ENCODE measurements at regions not wholly inside any gene's neighbourhood (a gene's known extent, or its start where the extent isn't known, plus 50 kb on each side); places are given as distances from the start of the nearest gene placed in this dataset.

DNA sequence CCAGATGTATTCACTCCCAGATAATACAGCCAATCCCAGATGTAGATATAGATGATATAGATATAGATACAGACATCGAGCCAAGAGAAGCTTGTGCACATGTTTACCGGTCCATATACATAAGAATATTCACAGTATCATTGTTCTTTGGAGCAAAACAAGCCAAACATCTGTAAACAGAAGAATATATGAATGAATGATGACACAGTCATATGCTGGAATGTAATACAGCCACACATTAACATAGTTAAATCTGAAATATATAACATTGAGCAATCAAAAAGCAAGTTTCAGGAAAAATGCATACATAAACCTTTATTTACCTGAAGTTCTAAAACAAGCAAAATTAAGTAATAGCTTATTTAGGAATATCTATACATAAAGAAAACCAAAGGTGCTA is 182.5 kb downstream of the TXNL1 start:
- H3K27ac ChIP-seq: no peak overlapping the region
- 96 to 100% methylated on average over 2 of the region's 2 CpGs for WGBS, 2 donors

GRCh38 chr18:56455141-56455540 is 183.3 kb downstream of the TXNL1 start:
- Histone ChIP-seq H3K4me1 (no peaks in the 10 kb centered on the region), H3K27me3 (no peaks in the 10 kb centered on the region), H3K27ac (no peak overlapping the region), H3K9me3 (no peaks in the 10 kb centered on the region), H3K36me3 (ENCODE audit: low read depth, missing control alignments) (no peaks in the 10 kb centered on the region), H3K4me3 (no peak overlapping the region)
- TF ChIP-seq POLR2A (IDR thresholded peaks at IDR 0.05) (no peak), CTCF (IDR thresholded peaks at IDR 0.05) (no peak)
- 78 to 97% methylated on average over 2 of the region's 2 CpGs for WGBS, 2 donors
- no peak for DNase-seq
- intact Hi-C loops (cut with DNase I; ENCODE audit: low total_unique reads): no loop called here

More for the DNA sequence above, 182.5 kb downstream of the TXNL1 start:
- Histone ChIP-seq H3K4me1 (no peaks in the 10 kb centered on the region), H3K27me3 (no peaks in the 10 kb centered on the region), H3K36me3 (ENCODE audit: low read depth, missing control alignments) (no peaks in the 10 kb centered on the region), H3K9me3 (no peaks in the 10 kb centered on the region), H3K4me3 (no peak overlapping the region)
- DNase-seq: no peak
- TF ChIP-seq POLR2A (IDR thresholded peaks at IDR 0.05) (no peak), CTCF (IDR thresholded peaks at IDR 0.05) (no peak)
- intact Hi-C loops (cut with DNase I; ENCODE audit: low total_unique reads): no loop called here

DNA sequence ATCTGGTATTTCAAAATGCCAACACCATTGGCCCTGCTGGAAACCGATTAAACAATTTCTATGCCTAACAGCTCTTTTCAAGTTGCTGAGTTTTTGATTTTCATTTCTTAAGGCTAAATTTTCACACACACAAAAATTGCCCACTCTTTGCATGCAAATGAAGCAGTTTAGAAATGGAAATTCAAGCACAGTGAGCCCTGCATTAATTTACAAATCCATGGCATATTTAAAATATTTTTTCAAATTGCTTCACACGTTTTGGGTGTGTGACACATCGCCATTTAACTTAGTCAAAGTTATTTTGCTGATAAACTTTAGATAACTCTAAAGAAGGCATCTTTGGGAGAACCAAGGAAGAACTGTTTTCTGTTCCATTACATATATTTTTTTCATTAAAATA is 184.8 kb downstream of the TXNL1 start:
- WGBS, 2 donors: 83 to 86% methylated on average over 3 of the region's 3 CpGs
- Histone ChIP-seq H3K36me3 (ENCODE audit: low read depth, missing control alignments) (no peaks in the 10 kb centered on the region), H3K9me3 (no peaks in the 10 kb centered on the region), H3K27ac (no peak overlapping the region), H3K4me3 (no peak overlapping the region), H3K27me3 (no peaks in the 10 kb centered on the region), H3K4me1 (no peaks in the 10 kb centered on the region)
- TF ChIP-seq CTCF (IDR thresholded peaks at IDR 0.05) (no peak), POLR2A (IDR thresholded peaks at IDR 0.05) (no peak)
- no peak for DNase-seq
- intact Hi-C loops (cut with DNase I; ENCODE audit: low total_unique reads): no loop called here

DNA sequence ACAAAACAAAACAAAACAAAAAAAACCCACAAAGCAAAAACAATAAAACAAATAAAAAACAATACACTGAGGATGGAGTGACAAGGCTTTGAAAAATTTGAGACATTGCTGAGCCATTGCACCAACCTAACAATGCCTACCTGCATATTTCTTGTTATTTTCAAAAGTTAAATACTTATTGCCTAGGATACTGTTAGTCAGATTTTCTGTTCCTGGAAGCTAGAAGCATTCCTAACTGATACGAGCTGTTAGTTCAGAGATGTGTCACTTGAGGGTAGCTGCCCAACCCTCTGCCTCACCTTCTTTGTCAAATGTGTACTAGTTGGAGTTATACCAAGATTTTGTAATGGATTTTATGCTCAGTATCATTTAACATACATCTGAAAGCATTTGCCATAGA is 187.2 kb downstream of the TXNL1 start:
- whole genome bisulfite sequencing, 2 donors: 85 to 88% methylated on average over 1 of the region's 1 CpG
- no peaks in the 10 kb centered on the region for H3K36me3 ChIP-seq (ENCODE audit: low read depth, missing control alignments)
- no peak overlapping the region for H3K27ac ChIP-seq
- no peak overlapping the region for H3K4me3 ChIP-seq
- H3K27me3 ChIP-seq: no peaks in the 10 kb centered on the region
- no peaks in the 10 kb centered on the region for H3K9me3 ChIP-seq
- no peak for TF ChIP-seq POLR2A (IDR thresholded peaks at IDR 0.05)
- TF ChIP-seq CTCF (IDR thresholded peaks at IDR 0.05): no peak
- no peak for DNase-seq
- intact Hi-C loops (cut with DNase I; ENCODE audit: low total_unique reads): no loop called here
- no peaks in the 10 kb centered on the region for H3K4me1 ChIP-seq

DNA sequence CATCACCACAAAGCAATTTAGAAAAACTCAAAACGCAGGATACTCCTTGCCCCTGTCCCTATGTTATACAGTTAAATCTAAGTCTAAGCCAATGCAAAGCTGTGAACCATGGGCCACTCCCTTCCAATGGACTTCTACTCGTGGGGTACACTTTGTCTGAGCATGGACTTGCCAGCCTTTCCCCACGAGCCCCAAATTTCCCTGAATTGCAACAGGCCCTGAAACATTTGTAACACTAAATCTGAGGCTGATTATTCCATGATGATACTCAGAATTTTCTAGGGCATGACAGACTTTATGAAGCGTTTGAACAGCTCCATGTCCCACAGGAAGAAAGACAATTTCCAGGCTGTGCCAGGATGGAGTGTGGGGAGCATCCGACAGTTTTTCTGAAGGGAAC is 189.6 kb downstream of the TXNL1 start:
- H3K27me3 ChIP-seq: no peaks in the 10 kb centered on the region
- no peak for DNase-seq
- no peaks in the 10 kb centered on the region for H3K36me3 ChIP-seq (ENCODE audit: low read depth, missing control alignments)
- TF ChIP-seq CTCF (IDR thresholded peaks at IDR 0.05) (no peak), POLR2A (IDR thresholded peaks at IDR 0.05) (no peak)
- no peaks in the 10 kb centered on the region for H3K4me1 ChIP-seq
- no peak overlapping the region for H3K4me3 ChIP-seq
- no peaks in the 10 kb centered on the region for H3K9me3 ChIP-seq
- 76 to 89% methylated on average over 5 of the region's 5 CpGs for WGBS, 2 donors
- no peak overlapping the region for H3K27ac ChIP-seq
- intact Hi-C loops (cut with DNase I; ENCODE audit: low total_unique reads): no loop called here
